ENCODE measurements at regions not wholly inside any gene's neighbourhood (a gene's known extent, or its start where the extent isn't known, plus 50 kb on each side); places are given as distances from the start of the nearest gene placed in this dataset.

DNA sequence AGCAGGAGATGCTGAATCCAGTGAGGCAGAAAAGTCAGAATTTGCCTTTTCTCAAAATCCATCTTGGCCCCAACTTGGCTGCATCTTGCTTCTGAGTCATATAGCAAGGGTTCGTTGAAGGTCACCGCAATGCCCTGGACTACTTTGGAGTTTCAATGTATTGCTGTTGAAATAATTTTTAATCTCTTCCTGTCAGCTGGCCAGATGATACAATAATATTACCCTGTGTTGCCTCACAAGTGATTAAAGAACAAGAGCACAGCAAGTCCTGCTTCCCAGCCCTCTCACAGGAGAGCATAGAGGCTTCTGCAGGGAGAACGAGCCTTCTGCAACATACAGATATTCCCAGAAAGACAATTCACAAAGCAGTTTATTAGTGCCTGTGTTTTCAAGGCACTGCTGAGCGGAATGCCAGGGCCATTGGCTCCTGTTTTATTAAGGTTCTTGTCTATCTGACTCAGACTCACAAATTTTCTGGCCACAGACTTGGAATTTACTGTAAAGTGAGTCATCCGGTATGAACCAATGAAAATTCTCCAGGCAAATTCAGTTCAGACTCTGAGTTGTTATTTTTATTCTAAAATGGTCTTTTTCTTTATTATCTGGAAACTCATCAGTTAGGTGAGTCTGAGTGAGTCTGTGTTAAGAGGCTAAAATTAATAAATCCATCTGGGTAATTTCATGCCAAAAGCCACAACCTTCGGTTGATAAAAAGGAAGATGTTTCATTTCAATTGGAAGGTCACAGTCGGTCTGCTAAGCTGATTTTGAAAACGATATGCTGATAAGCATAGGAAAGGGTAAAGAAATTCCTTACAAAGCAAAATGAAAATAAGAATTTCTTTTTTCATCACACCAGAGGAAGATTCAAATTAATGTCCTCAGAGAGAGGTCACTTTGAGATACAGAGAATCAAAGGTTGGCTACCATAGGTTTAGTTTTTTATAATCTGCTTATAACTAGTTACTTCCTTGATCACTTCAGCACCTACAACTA lies 289.4 kb upstream of the STXBP5 start:
- DNase-seq: peak in 1 of 5 donors; percentile 26
- no peaks in the 10 kb centered on the region for H3K36me3 ChIP-seq (ENCODE audit: control insufficient read depth in 2 of 3, insufficient read depth in 3 of 3, low read length in 3 of 3)
- H3K27me3 ChIP-seq (ENCODE audit: control insufficient read depth, insufficient read depth, low read length): no peaks in the 10 kb centered on the region
- H3K4me3 ChIP-seq (ENCODE audit: low read length in 3 of 3): peak overlapping the region in 2 of 3 donors; percentile 34 to 36
- intact Hi-C loops (cut with DNase I): no loop called here
- H3K9me3 ChIP-seq (ENCODE audit: control insufficient read depth in 2 of 3, insufficient read depth in 1 of 3, low read length in 3 of 3): no peaks in the 10 kb centered on the region
- H3K27ac ChIP-seq (ENCODE audit: low read depth in 2 of 2, low read length in 2 of 2): peak overlapping the region; percentile 27 to 44
- TF ChIP-seq, protein P1, sequence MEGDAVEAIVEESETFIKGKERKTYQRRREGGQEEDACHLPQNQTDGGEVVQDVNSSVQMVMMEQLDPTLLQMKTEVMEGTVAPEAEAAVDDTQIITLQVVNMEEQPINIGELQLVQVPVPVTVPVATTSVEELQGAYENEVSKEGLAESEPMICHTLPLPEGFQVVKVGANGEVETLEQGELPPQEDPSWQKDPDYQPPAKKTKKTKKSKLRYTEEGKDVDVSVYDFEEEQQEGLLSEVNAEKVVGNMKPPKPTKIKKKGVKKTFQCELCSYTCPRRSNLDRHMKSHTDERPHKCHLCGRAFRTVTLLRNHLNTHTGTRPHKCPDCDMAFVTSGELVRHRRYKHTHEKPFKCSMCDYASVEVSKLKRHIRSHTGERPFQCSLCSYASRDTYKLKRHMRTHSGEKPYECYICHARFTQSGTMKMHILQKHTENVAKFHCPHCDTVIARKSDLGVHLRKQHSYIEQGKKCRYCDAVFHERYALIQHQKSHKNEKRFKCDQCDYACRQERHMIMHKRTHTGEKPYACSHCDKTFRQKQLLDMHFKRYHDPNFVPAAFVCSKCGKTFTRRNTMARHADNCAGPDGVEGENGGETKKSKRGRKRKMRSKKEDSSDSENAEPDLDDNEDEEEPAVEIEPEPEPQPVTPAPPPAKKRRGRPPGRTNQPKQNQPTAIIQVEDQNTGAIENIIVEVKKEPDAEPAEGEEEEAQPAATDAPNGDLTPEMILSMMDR (IDR thresholded peaks at IDR 0.05; ENCODE audit: borderline replicate concordance, extremely low read depth, insufficient read depth): no peak
- no peak for FAIRE-seq
- H3K4me1 ChIP-seq (ENCODE audit: control insufficient read depth in 2 of 3, insufficient read depth in 2 of 3, low read depth in 1 of 3, low read length in 3 of 3): peaks cover 0 to 13% (median 7%) of the 10 kb centered on the region in 3 donors
- H3K9ac ChIP-seq (ENCODE audit: low read length in 3 of 3): peak overlapping the region in 1 of 3 donors; percentile 23

DNA sequence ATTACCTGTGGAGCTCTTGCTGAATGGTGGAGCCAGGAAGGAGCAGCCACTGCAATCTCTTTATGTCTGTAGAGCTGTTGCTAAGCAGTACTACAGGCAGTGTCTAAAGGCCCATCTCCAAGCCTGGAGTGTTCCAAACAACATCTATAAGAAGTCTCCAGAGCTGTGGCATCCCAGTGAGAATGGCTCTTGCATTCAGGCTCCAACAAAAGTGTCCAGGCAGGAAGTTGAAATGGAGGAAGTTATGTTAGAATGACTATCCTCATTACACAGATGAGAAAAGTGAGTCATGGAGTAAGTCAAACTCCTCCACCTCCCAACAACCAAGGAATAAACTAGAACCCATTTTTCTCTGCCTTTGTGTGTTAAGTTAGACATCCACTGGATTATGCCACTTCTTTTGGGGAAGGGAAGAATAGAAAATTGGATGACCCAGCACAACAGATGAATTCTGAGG lies 288.5 kb upstream of the STXBP5 start:
- Histone ChIP-seq H3K27ac (ENCODE audit: low read depth in 2 of 2, low read length in 2 of 2) (no peak overlapping the region), H3K9ac (ENCODE audit: low read length in 3 of 3) (no peak overlapping the region), H3K27me3 (ENCODE audit: control insufficient read depth, insufficient read depth, low read length) (no peaks in the 10 kb centered on the region), H3K36me3 (ENCODE audit: control insufficient read depth in 2 of 3, insufficient read depth in 3 of 3, low read length in 3 of 3) (no peaks in the 10 kb centered on the region), H3K4me1 (ENCODE audit: control insufficient read depth in 2 of 3, insufficient read depth in 2 of 3, low read depth in 1 of 3, low read length in 3 of 3) (peaks cover 0 to 12% (median 7%) of the 10 kb centered on the region in 3 donors), H3K9me3 (ENCODE audit: control insufficient read depth in 2 of 3, insufficient read depth in 1 of 3, low read length in 3 of 3) (no peaks in the 10 kb centered on the region), H3K4me3 (ENCODE audit: low read length in 3 of 3) (no peak overlapping the region)
- TF ChIP-seq, protein P1 (IDR thresholded peaks at IDR 0.05; ENCODE audit: borderline replicate concordance, extremely low read depth, insufficient read depth): no peak
- FAIRE-seq: no peak
- intact Hi-C loops (cut with DNase I): no loop called here
- no peak for DNase-seq

DNA sequence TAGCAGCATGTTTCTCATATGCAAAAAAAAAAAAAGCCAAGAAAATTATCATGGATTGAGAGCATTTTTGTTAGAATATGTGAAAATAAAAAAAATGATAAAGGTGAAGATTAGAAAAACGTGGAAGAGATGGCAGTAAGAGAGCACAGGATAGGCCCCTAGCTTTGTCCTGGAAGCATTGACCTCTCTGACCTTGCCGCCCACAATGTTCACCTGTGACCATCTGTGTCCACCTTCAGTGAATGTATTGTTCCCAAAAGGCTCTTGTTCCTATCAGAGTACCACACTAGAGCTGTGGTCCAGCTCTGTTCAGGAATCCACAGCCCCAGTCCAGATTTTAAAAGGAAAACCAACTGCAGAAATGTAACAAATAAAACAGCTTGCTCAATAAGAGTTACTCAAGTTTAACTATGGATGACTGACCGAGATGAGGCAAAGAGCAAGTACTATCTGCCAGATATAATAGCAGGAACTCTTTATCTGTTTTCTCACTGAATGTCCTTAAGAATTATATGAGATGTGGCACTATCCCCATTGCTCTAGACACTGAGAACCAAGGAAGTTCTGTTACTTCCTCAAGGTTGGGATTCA lies 287.7 kb upstream of the STXBP5 start:
- Histone ChIP-seq H3K9me3 (ENCODE audit: control insufficient read depth in 2 of 3, insufficient read depth in 1 of 3, low read length in 3 of 3) (no peaks in the 10 kb centered on the region), H3K9ac (ENCODE audit: low read length in 3 of 3) (no peak overlapping the region), H3K27ac (ENCODE audit: low read depth in 2 of 2, low read length in 2 of 2) (no peak overlapping the region), H3K27me3 (ENCODE audit: control insufficient read depth, insufficient read depth, low read length) (no peaks in the 10 kb centered on the region), H3K36me3 (ENCODE audit: control insufficient read depth in 2 of 3, insufficient read depth in 3 of 3, low read length in 3 of 3) (no peaks in the 10 kb centered on the region), H3K4me1 (ENCODE audit: control insufficient read depth in 2 of 3, insufficient read depth in 2 of 3, low read depth in 1 of 3, low read length in 3 of 3) (peaks cover 0 to 12% (median 7%) of the 10 kb centered on the region in 3 donors), H3K4me3 (ENCODE audit: low read length in 3 of 3) (no peak overlapping the region)
- TF ChIP-seq, protein P1 (IDR thresholded peaks at IDR 0.05; ENCODE audit: borderline replicate concordance, extremely low read depth, insufficient read depth): no peak
- DNase-seq: no peak
- no peak for FAIRE-seq
- intact Hi-C loops (cut with DNase I): no loop called here
